ENCODE measurements at regions not wholly inside any gene's neighbourhood (a gene's known extent, or its start where the extent isn't known, plus 50 kb on each side); places are given as distances from the start of the nearest gene placed in this dataset.

DNA sequence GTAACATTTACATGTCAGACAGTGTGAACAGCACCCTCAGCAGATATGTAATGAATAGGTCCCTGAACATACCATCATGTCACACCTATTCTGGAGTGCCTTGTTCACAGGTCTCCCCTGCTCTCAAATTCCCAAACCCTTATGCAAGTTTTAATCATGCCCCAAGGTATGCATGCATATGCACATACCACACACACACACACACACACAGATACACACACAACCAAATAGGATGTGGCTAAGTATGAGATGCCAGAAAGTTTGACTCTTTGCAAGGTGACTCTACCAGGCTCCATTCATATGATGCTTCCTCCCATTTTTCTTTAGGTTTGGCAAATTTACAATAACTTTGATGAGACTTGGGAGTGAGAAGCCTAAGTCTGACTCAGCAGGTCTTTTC, 243.8 kb upstream of the IRAK1BP1 start:
- TF ChIP-seq BHLHE40 (IDR thresholded peaks at IDR 0.05; ENCODE audit: borderline replicate concordance) (no peak), NFRKB (IDR thresholded peaks at IDR 0.05) (no peak), TARDBP (IDR thresholded peaks at IDR 0.05) (no peak), ELF4 (IDR thresholded peaks at IDR 0.05) (no peak), ZNF384 (IDR thresholded peaks at IDR 0.05) (no peak), L3MBTL2 (conservative IDR thresholded peaks at IDR 0.05) (no peak), FOXM1 (IDR thresholded peaks at IDR 0.05; ENCODE audit: borderline replicate concordance) (no peak), HDGF (IDR thresholded peaks at IDR 0.05; ENCODE audit: borderline replicate concordance) (no peak), SP1 (IDR thresholded peaks at IDR 0.05) (no peak), ARNT (IDR thresholded peaks at IDR 0.05) (no peak), FOXA1 (IDR thresholded peaks at IDR 0.05) (no peak), FOXK2 (IDR thresholded peaks at IDR 0.05) (no peak)
